ENCODE measurements at regions not wholly inside any gene's neighbourhood (a gene's known extent, or its start where the extent isn't known, plus 50 kb on each side); places are given as distances from the start of the nearest gene placed in this dataset.

GRCh38 chr16:85173981-85174751 lies 61.9 kb upstream of the CIBAR2 start:
- TF ChIP-seq, protein P1, sequence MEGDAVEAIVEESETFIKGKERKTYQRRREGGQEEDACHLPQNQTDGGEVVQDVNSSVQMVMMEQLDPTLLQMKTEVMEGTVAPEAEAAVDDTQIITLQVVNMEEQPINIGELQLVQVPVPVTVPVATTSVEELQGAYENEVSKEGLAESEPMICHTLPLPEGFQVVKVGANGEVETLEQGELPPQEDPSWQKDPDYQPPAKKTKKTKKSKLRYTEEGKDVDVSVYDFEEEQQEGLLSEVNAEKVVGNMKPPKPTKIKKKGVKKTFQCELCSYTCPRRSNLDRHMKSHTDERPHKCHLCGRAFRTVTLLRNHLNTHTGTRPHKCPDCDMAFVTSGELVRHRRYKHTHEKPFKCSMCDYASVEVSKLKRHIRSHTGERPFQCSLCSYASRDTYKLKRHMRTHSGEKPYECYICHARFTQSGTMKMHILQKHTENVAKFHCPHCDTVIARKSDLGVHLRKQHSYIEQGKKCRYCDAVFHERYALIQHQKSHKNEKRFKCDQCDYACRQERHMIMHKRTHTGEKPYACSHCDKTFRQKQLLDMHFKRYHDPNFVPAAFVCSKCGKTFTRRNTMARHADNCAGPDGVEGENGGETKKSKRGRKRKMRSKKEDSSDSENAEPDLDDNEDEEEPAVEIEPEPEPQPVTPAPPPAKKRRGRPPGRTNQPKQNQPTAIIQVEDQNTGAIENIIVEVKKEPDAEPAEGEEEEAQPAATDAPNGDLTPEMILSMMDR (IDR thresholded peaks at IDR 0.05) = no peak
- TF ChIP-seq POLR2A (IDR thresholded peaks at IDR 0.05) = no peak

Measured in thyroid gland (tissue), 4 donors.